Stimulated activated memory B cell treated with anti-CD40 and anti-IgM and Interleukin-4, amounts not matched to agents 10 μg/mL and 1 μg/mL and 100 μg/mL, for 72 hours (primary cell): ENCODE measurements at regions not wholly inside any gene's neighbourhood (a gene's known extent, or its start where the extent isn't known, plus 50 kb on each side); places are given as distances from the start of the nearest gene placed in this dataset.

Experiments
- ATAC-seq: fragments of 150-1000 bp; cut with Tn5 transposase; 2 replicates; pipeline ENCODE4 v1.10.0; 2021
- H3K27ac Mint-ChIP-seq: one replicate; pipeline ENCODE4 v1.8.0; 2022; ENCODE audit warnings: mild to moderate bottlenecking, mixed read lengths
- H3K27me3 Mint-ChIP-seq: one replicate; pipeline ENCODE4 v1.8.0; 2022; ENCODE audit warnings: mixed read lengths
- H3K36me3 Mint-ChIP-seq: one replicate; pipeline ENCODE4 v1.8.0; 2022; ENCODE audit warnings: mixed read lengths
- H3K4me1 Mint-ChIP-seq: one replicate; pipeline ENCODE4 v1.8.0; 2022; ENCODE audit warnings: mixed read lengths
- H3K4me3 Mint-ChIP-seq: one replicate; pipeline ENCODE4 v1.8.0; 2022; ENCODE audit warnings: mild to moderate bottlenecking, moderate library complexity, mixed read lengths
- H3K9me3 Mint-ChIP-seq: one replicate; pipeline ENCODE4 v1.8.0; 2022; ENCODE audit warnings: mixed read lengths

GRCh38 chr2:120499784-120500495 is 154.0 kb downstream of the INHBB start:
- no peaks in the 10 kb centered on the region for H3K4me1 Mint-ChIP-seq
- H3K9me3 Mint-ChIP-seq: no peaks in the 10 kb centered on the region
- peaks cover 13% of the 10 kb centered on the region for H3K27me3 Mint-ChIP-seq
- H3K27ac Mint-ChIP-seq: no peak overlapping the region
- H3K36me3 Mint-ChIP-seq: no peaks in the 10 kb centered on the region
- ATAC-seq: no peak
- no peak overlapping the region for H3K4me3 Mint-ChIP-seq

- H3K27me3 Mint-ChIP-seq: peaks cover 13% of the 10 kb centered on the region
- no peaks in the 10 kb centered on the region for H3K36me3 Mint-ChIP-seq
- ATAC-seq: no peak
Observed at GRCh38 chr2:120501591-120501990, 155.7 kb downstream of the INHBB start.

GRCh38 chr2:120502357-120502756 is 156.4 kb downstream of the INHBB start:
- peaks cover 13% of the 10 kb centered on the region for H3K27me3 Mint-ChIP-seq
- no peak for ATAC-seq
- no peaks in the 10 kb centered on the region for H3K4me1 Mint-ChIP-seq
- H3K9me3 Mint-ChIP-seq: no peaks in the 10 kb centered on the region
- H3K36me3 Mint-ChIP-seq: no peaks in the 10 kb centered on the region
- H3K4me3 Mint-ChIP-seq: no peak overlapping the region
- no peak overlapping the region for H3K27ac Mint-ChIP-seq

More at GRCh38 chr2:120501591-120501990, 155.7 kb downstream of the INHBB start:
- H3K27ac Mint-ChIP-seq: no peak overlapping the region
- no peaks in the 10 kb centered on the region for H3K4me1 Mint-ChIP-seq
- no peaks in the 10 kb centered on the region for H3K9me3 Mint-ChIP-seq
- H3K4me3 Mint-ChIP-seq: no peak overlapping the region

- peak; percentile 17 for ATAC-seq
Observed at GRCh38 chr2:120502761-120503160, 156.8 kb downstream of the INHBB start.

GRCh38 chr2:120503206-120503792 is 157.4 kb downstream of the INHBB start:
- ATAC-seq: no peak
- Mint-ChIP-seq H3K4me3 (no peak overlapping the region), H3K9me3 (no peaks in the 10 kb centered on the region), H3K27me3 (peaks cover 13% of the 10 kb centered on the region), H3K4me1 (no peaks in the 10 kb centered on the region), H3K27ac (no peak overlapping the region), H3K36me3 (no peaks in the 10 kb centered on the region)

More at GRCh38 chr2:120502761-120503160, 156.8 kb downstream of the INHBB start:
- Mint-ChIP-seq H3K36me3 (no peaks in the 10 kb centered on the region), H3K4me1 (no peaks in the 10 kb centered on the region), H3K27me3 (peaks cover 13% of the 10 kb centered on the region), H3K27ac (no peak overlapping the region), H3K9me3 (no peaks in the 10 kb centered on the region), H3K4me3 (no peak overlapping the region)

GRCh38 chr2:120503793-120504571 is 158.0 kb downstream of the INHBB start:
- Mint-ChIP-seq H3K4me3 (no peak overlapping the region), H3K27ac (no peak overlapping the region), H3K9me3 (no peaks in the 10 kb centered on the region), H3K27me3 (peaks cover 13% of the 10 kb centered on the region), H3K36me3 (no peaks in the 10 kb centered on the region), H3K4me1 (no peaks in the 10 kb centered on the region)
- ATAC-seq: no peak

GRCh38 chr2:120504936-120505705 is 159.2 kb downstream of the INHBB start:
- Mint-ChIP-seq H3K27me3 (peaks cover 8% of the 10 kb centered on the region), H3K9me3 (no peaks in the 10 kb centered on the region), H3K27ac (no peak overlapping the region), H3K36me3 (no peaks in the 10 kb centered on the region), H3K4me1 (no peaks in the 10 kb centered on the region), H3K4me3 (no peak overlapping the region)
- ATAC-seq: no peak

- Mint-ChIP-seq H3K36me3 (no peaks in the 10 kb centered on the region), H3K4me3 (no peak overlapping the region), H3K9me3 (no peaks in the 10 kb centered on the region), H3K27me3 (peaks cover 16% of the 10 kb centered on the region), H3K27ac (no peak overlapping the region), H3K4me1 (no peaks in the 10 kb centered on the region)
- no peak for ATAC-seq
Observed at GRCh38 chr2:120508567-120509041, 162.7 kb downstream of the INHBB start.

- no peak overlapping the region for H3K4me3 Mint-ChIP-seq
- no peaks in the 10 kb centered on the region for H3K9me3 Mint-ChIP-seq
- H3K27me3 Mint-ChIP-seq: peaks cover 16% of the 10 kb centered on the region
- H3K4me1 Mint-ChIP-seq: no peaks in the 10 kb centered on the region
- no peak overlapping the region for H3K27ac Mint-ChIP-seq
- no peaks in the 10 kb centered on the region for H3K36me3 Mint-ChIP-seq
- no peak for ATAC-seq
Observed at GRCh38 chr2:120509213-120509815, 163.4 kb downstream of the INHBB start.

- peaks cover 3% of the 10 kb centered on the region for H3K9me3 Mint-ChIP-seq
- H3K27me3 Mint-ChIP-seq: peaks cover 23% of the 10 kb centered on the region
- no peaks in the 10 kb centered on the region for H3K4me1 Mint-ChIP-seq
- no peak for ATAC-seq
- H3K27ac Mint-ChIP-seq: no peak overlapping the region
- no peaks in the 10 kb centered on the region for H3K36me3 Mint-ChIP-seq
- no peak overlapping the region for H3K4me3 Mint-ChIP-seq
Observed at GRCh38 chr2:120509991-120510735, 164.2 kb downstream of the INHBB start.

GRCh38 chr2:120510751-120511395 is 164.9 kb downstream of the INHBB start:
- no peak overlapping the region for H3K4me3 Mint-ChIP-seq
- H3K27ac Mint-ChIP-seq: no peak overlapping the region
- H3K36me3 Mint-ChIP-seq: no peaks in the 10 kb centered on the region
- peaks cover 9% of the 10 kb centered on the region for H3K9me3 Mint-ChIP-seq
- H3K4me1 Mint-ChIP-seq: no peaks in the 10 kb centered on the region
- no peak for ATAC-seq
- H3K27me3 Mint-ChIP-seq: peaks cover 30% of the 10 kb centered on the region

- Mint-ChIP-seq H3K9me3 (peaks cover 10% of the 10 kb centered on the region), H3K27ac (no peak overlapping the region), H3K36me3 (no peaks in the 10 kb centered on the region), H3K4me1 (no peaks in the 10 kb centered on the region), H3K27me3 (peaks cover 37% of the 10 kb centered on the region), H3K4me3 (no peak overlapping the region)
- no peak for ATAC-seq
Observed at GRCh38 chr2:120511536-120511935, 165.6 kb downstream of the INHBB start.

- H3K4me3 Mint-ChIP-seq: no peak overlapping the region
- no peaks in the 10 kb centered on the region for H3K4me1 Mint-ChIP-seq
- no peaks in the 10 kb centered on the region for H3K36me3 Mint-ChIP-seq
- H3K9me3 Mint-ChIP-seq: peaks cover 10% of the 10 kb centered on the region
- peak; percentile 15 for ATAC-seq
- peaks cover 43% of the 10 kb centered on the region for H3K27me3 Mint-ChIP-seq
- no peak overlapping the region for H3K27ac Mint-ChIP-seq
Observed at GRCh38 chr2:120511947-120512710, 166.2 kb downstream of the INHBB start.
